Mucosa of descending colon (tissue), 3 donors: ENCODE measurements at regions not wholly inside any gene's neighbourhood (a gene's known extent, or its start where the extent isn't known, plus 50 kb on each side); places are given as distances from the start of the nearest gene placed in this dataset.

Experiments
- ATAC-seq: fragments of 200-7000 bp; cut with Tn5 transposase; one replicate; pipeline ENCODE4 v1.9.1; 2020; ENCODE audit warnings: mild to moderate bottlenecking, moderate library complexity
- DNase-seq, 3 donors: peaks; one replicate each; pipeline ENCODE4 v3.0.0-alpha.2; 2020
- H3K36me3 ChIP-seq: fragments of 200-600 bp; one replicate; pipeline ENCODE4 v1.8.0; 2021; ENCODE audit warnings: low read depth, mild to moderate bottlenecking
- H3K4me1 ChIP-seq: fragments of 200-600 bp; one replicate; pipeline ENCODE4 v1.8.0; 2021; ENCODE audit warnings: low read depth, mild to moderate bottlenecking
- H3K4me3 ChIP-seq: fragments of 200-600 bp; one replicate; pipeline ENCODE4 v1.8.0; 2021; ENCODE audit warnings: mild to moderate bottlenecking
- H3K9me3 ChIP-seq: fragments of 200-600 bp; one replicate; pipeline ENCODE4 v1.8.0; 2021; ENCODE audit warnings: mild to moderate bottlenecking
- intact Hi-C, 2 donors: fragments of 100-400 bp; cut with DNase I in 1 of 2; cut with micrococcal nuclease in 1 of 2; formaldehyde crosslinking; loops; one replicate each; pipeline versions ENCODE4 v1.11.0 to v1.11.1; 2022; cut with DNase I, micrococcal nuclease
- TF ChIP-seq, protein P1 (sequence below): fragments of 200-600 bp; IDR thresholded peaks from one replicate; pipeline ENCODE4 v1.8.0; 2022; ENCODE audit warnings: antibody characterized with exemption, mild to moderate bottlenecking
- donor health status: DM: no; HTN: no; CAD: no; lungs with moderate emphysema.
- donor health status: DM: no; HTN: no; CAD: no.
- donor health status: DM: no; HTN: yes; CAD: no.

DNA sequence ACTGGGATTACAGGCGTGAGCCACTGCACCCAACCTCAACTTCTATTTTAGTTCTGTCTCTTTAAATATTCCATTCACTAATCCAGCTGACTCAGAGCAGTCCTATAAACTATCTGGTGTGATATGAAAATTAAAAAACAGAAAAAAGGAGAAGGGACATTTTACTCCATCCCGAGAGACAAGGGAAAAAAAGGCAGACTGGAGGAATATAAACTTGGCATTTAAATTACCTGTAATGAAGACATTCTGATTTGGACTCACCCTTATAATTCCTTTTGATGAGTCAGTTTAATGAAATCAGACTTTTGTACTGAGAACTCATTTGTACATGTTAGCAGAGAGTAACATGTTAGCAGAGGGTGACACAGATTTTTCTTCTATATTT lies 74.8 kb upstream of the RIOK3 start:
- Histone ChIP-seq H3K9me3 (no peaks in the 10 kb centered on the region), H3K4me3 (no peak overlapping the region), H3K36me3 (no peaks in the 10 kb centered on the region), H3K4me1 (peaks cover 6% of the 10 kb centered on the region)
- intact Hi-C loops = loop anchor here (5.0 to 10.0 kb wide), 3 partner anchors 143 to 301 kb away; partner anchors contain the start of gene CABLES1 (in 1 of the 2)
- TF ChIP-seq, protein P1, sequence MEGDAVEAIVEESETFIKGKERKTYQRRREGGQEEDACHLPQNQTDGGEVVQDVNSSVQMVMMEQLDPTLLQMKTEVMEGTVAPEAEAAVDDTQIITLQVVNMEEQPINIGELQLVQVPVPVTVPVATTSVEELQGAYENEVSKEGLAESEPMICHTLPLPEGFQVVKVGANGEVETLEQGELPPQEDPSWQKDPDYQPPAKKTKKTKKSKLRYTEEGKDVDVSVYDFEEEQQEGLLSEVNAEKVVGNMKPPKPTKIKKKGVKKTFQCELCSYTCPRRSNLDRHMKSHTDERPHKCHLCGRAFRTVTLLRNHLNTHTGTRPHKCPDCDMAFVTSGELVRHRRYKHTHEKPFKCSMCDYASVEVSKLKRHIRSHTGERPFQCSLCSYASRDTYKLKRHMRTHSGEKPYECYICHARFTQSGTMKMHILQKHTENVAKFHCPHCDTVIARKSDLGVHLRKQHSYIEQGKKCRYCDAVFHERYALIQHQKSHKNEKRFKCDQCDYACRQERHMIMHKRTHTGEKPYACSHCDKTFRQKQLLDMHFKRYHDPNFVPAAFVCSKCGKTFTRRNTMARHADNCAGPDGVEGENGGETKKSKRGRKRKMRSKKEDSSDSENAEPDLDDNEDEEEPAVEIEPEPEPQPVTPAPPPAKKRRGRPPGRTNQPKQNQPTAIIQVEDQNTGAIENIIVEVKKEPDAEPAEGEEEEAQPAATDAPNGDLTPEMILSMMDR = no peak
- ATAC-seq = peak; percentile 33
- no peak for DNase-seq

DNA sequence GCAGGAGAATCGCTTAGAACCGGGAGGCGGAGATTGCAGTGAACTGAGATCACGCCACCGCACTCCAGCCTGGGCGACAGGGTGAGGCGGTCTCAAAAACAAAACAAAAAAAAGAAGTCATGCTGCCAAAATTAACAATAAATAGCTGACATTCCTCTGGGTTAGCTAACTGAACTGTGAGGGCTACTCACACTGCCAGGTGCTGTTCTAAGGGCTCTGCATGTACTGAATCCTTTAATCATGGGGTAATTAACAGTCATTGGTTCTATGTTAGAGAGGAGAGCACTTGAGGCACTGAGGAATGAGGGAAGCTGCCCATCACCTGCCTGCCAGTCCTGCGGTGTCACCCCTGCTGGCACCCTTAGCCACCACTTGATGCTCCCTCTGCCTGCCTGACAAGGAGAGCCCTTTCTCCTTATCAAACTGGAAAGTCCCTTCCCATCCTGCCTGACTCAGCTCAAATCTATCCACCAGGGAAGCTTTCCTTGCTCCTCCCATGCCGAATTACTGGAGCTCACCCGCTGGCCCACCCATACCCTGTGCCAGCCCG lies 73.0 kb upstream of the RIOK3 start:
- no peaks in the 10 kb centered on the region for H3K36me3 ChIP-seq
- H3K4me1 ChIP-seq = peaks cover 6% of the 10 kb centered on the region
- H3K4me3 ChIP-seq = no peak overlapping the region
- intact Hi-C loops = no loop called here
- ATAC-seq (no peak), DNase-seq (no peak)
- no peaks in the 10 kb centered on the region for H3K9me3 ChIP-seq
- TF ChIP-seq, protein P1 = no peak

DNA sequence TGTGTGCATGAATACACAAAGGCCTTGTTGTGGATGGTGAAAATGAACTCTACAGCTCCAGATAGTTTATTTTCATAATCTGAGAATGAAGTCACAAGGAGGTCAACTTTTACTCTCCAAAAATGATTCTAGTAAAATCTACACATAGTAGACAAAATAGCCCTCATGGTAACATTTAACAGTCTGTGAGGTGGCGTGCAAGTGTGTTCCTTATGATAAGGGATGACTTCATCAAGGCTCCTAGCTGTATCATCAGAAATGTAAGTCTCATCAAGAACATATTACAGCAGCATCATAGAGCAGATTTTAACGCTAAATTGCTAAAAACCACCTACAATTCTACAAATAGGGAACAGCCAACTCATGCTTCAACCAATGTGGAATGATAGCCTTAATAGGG lies 72.3 kb upstream of the RIOK3 start:
- no peak for DNase-seq
- Histone ChIP-seq H3K4me3 (no peak overlapping the region), H3K36me3 (no peaks in the 10 kb centered on the region), H3K9me3 (no peaks in the 10 kb centered on the region), H3K4me1 (peaks cover 6% of the 10 kb centered on the region)
- TF ChIP-seq, protein P1 = no peak
- intact Hi-C loops = no loop called here
- no peak for ATAC-seq

DNA sequence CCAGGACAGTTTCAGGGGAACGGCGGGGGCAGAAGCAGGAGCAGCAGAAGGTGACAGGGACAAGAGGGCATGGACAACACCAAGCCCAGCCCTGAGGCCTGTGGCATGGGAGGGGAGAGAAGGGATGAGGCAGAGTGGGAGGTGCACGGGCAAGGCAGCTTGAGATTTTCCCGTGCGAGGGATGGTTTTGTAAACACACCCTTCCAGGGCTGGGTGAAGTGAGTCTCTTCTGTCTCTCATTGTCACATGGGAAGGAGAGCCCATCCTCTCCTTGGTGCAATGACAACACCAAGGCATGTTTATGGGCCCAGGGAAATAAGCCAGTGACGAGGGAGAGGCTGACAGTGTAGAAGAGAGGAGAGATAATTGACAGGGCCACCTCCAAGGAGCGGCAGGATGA lies 69.6 kb upstream of the RIOK3 start:
- ATAC-seq = no peak
- H3K36me3 ChIP-seq = no peaks in the 10 kb centered on the region
- H3K4me1 ChIP-seq = peaks cover 3% of the 10 kb centered on the region
- no peaks in the 10 kb centered on the region for H3K9me3 ChIP-seq
- H3K4me3 ChIP-seq = no peak overlapping the region
- intact Hi-C loops = no loop called here
- TF ChIP-seq, protein P1 = no peak
- no peak for DNase-seq

DNA sequence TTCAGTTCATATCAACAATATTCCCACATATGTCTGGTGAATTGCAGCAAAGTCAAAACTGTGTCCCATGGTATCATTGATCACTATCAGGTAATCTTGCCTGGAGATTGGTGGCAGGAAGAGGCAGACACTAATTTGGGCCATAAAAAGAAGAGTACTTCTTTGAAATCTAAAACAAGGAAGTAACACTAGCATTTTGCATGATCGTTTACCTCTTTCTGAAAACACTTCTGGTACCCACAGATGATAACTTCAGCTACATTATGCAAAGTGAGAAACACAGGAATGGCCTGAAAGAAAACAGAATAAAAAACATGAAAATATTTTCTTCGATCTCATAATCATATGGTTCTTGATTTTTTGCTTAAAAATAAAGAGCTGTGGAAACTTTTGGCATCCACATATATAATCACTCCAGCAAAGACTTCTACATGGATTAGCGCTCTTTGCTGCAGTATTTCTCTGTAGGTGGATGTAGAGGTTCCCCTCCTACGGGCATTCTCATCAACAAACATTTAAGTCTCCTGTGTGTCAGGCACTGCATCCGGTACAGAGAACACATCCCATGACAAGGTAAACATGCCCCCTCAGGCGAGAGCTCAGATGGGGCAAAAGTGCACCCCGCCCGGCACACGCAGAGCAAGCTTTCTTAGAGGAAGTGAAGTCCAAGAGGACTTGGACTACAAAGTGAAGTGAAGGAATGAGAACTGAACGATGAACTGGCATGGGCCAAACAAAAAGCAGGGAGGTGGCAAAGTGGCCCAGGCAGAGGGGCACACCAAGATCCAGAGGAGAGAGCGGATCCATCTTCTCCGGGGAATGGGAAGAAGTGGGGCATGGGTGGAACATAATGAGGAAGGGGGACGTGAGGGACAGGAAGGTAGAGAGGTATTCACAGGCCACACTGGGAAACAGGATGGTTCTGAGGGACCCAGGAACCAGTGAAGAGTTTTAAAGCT lies 68.0 kb upstream of the RIOK3 start:
- no peaks in the 10 kb centered on the region for H3K36me3 ChIP-seq
- no peaks in the 10 kb centered on the region for H3K4me1 ChIP-seq
- no peaks in the 10 kb centered on the region for H3K9me3 ChIP-seq
- H3K4me3 ChIP-seq = no peak overlapping the region
- TF ChIP-seq, protein P1 = no peak
- ATAC-seq (peak; percentile 68), DNase-seq (peak in 2 of 3 donors; percentile 29 to 58)
- intact Hi-C loops = no loop called here
